ENCODE measurements at regions not wholly inside any gene's neighbourhood (a gene's known extent, or its start where the extent isn't known, plus 50 kb on each side); places are given as distances from the start of the nearest gene placed in this dataset.

DNA sequence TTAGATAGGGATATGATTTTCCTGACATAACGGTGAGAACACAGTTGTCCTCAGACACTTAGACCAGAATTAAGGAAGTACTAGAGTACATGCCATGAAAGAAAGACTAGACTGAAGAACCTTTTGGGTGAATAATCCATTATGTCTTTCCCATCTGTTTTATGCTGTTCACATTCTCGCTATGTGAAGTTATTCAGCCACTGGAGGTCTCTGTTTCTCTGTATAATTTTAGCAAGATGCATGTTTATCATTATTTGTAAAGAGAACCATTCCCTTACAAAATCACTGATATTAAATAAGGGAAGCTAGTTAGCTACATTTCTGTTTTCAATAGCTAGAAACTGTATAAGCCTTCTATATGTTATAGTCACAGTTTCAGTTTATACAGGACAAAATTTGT is 391.9 kb downstream of the CD109 start:
- TF ChIP-seq EZH2phosphoT487 (IDR thresholded peaks at IDR 0.05; ENCODE audit: unreplicated experiment) (no peak), POLR2AphosphoS5 (IDR thresholded peaks at IDR 0.05; ENCODE audit: low read depth) (no peak), REST (IDR thresholded peaks at IDR 0.05; ENCODE audit: unreplicated experiment) (no peak), EZH2 (IDR thresholded peaks at IDR 0.05; ENCODE audit: low read depth, unreplicated experiment) (no peak), ZNF114 (CRISPR knock-in tag; IDR thresholded peaks at IDR 0.05) (no peak), JUNB (IDR thresholded peaks at IDR 0.05; ENCODE audit: unreplicated experiment) (no peak), CREB1 (CRISPR knock-in tag; IDR thresholded peaks at IDR 0.05; ENCODE audit: low read depth) (no peak), NANOG (IDR thresholded peaks at IDR 0.05; ENCODE audit: borderline replicate concordance) (no peak), ZNF331 (CRISPR knock-in tag; IDR thresholded peaks at IDR 0.05; ENCODE audit: low read depth) (no peak)
- TF ChIP-seq, protein P1, sequence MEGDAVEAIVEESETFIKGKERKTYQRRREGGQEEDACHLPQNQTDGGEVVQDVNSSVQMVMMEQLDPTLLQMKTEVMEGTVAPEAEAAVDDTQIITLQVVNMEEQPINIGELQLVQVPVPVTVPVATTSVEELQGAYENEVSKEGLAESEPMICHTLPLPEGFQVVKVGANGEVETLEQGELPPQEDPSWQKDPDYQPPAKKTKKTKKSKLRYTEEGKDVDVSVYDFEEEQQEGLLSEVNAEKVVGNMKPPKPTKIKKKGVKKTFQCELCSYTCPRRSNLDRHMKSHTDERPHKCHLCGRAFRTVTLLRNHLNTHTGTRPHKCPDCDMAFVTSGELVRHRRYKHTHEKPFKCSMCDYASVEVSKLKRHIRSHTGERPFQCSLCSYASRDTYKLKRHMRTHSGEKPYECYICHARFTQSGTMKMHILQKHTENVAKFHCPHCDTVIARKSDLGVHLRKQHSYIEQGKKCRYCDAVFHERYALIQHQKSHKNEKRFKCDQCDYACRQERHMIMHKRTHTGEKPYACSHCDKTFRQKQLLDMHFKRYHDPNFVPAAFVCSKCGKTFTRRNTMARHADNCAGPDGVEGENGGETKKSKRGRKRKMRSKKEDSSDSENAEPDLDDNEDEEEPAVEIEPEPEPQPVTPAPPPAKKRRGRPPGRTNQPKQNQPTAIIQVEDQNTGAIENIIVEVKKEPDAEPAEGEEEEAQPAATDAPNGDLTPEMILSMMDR (conservative IDR thresholded peaks at IDR 0.05; ENCODE audit: low read depth in 2 of 2), result peak in 1 of 2 experiments; percentile 30; a peak in 1 of 4 replicates
- TF ChIP-seq, protein P2, sequence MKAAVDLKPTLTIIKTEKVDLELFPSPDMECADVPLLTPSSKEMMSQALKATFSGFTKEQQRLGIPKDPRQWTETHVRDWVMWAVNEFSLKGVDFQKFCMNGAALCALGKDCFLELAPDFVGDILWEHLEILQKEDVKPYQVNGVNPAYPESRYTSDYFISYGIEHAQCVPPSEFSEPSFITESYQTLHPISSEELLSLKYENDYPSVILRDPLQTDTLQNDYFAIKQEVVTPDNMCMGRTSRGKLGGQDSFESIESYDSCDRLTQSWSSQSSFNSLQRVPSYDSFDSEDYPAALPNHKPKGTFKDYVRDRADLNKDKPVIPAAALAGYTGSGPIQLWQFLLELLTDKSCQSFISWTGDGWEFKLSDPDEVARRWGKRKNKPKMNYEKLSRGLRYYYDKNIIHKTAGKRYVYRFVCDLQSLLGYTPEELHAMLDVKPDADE (IDR thresholded peaks at IDR 0.05), result no peak

Data from GM23338 (cell line).